ENCODE measurements at regions not wholly inside any gene's neighbourhood (a gene's known extent, or its start where the extent isn't known, plus 50 kb on each side); places are given as distances from the start of the nearest gene placed in this dataset.
"Not testable (repeated sequence)": the region's sequence is repeated elsewhere in the genome, so short reads cannot be mapped to it uniquely, and the experiment has no call there.

DNA sequence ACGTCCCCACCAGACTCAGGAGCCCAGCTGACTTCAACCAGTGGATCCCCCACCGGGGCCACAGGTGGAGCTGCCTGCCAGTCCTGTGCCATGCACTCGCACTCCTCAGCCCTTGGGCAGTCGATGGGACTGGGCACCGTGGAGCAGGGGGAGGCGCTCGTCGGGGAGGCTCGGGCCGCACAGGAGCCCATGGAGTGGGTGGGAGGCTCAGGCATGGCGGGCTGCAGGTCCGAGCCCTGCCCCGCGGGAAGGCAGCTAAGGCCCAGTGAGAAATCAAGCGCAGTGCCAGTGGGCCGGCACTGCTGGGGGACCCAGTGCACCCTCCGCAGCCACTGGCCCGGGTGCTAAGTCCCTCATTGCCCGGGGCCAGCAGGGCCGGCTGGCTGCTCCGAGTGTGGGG is 52.3 kb upstream of the LRRC30 start:
- TF ChIP-seq, protein P1, sequence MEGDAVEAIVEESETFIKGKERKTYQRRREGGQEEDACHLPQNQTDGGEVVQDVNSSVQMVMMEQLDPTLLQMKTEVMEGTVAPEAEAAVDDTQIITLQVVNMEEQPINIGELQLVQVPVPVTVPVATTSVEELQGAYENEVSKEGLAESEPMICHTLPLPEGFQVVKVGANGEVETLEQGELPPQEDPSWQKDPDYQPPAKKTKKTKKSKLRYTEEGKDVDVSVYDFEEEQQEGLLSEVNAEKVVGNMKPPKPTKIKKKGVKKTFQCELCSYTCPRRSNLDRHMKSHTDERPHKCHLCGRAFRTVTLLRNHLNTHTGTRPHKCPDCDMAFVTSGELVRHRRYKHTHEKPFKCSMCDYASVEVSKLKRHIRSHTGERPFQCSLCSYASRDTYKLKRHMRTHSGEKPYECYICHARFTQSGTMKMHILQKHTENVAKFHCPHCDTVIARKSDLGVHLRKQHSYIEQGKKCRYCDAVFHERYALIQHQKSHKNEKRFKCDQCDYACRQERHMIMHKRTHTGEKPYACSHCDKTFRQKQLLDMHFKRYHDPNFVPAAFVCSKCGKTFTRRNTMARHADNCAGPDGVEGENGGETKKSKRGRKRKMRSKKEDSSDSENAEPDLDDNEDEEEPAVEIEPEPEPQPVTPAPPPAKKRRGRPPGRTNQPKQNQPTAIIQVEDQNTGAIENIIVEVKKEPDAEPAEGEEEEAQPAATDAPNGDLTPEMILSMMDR (IDR thresholded peaks at IDR 0.05): not testable (repeated sequence)
- not testable (repeated sequence) for TF ChIP-seq EZH2 (IDR thresholded peaks at IDR 0.05; ENCODE audit: borderline replicate concordance, insufficient read depth, low read depth, low read length, poor library complexity, severe bottlenecking)
